COLO668 (cell line): ENCODE measurements at regions not wholly inside any gene's neighbourhood (a gene's known extent, or its start where the extent isn't known, plus 50 kb on each side); places are given as distances from the start of the nearest gene placed in this dataset.

ENCODE experiments used
- DNase-seq: peaks from one replicate; lab custom pipeline; 2025; ENCODE audit not compliant: unreplicated experiment; lab: John Stamatoyannopoulos, UW

GRCh38 chr9:90538566-90538965, 104.1 kb downstream of the DIRAS2 start:
- no peak for DNase-seq

GRCh38 chr9:90539286-90539685, 103.3 kb downstream of the DIRAS2 start:
- DNase-seq, result no peak

- no peak for DNase-seq
Measured at GRCh38 chr9:90540734-90541133, 101.9 kb downstream of the DIRAS2 start.

- no peak for DNase-seq
Measured at GRCh38 chr9:90544488-90544887, 98.1 kb downstream of the DIRAS2 start.

GRCh38 chr9:90546200-90546599, 96.4 kb downstream of the DIRAS2 start:
- DNase-seq, result peak; percentile 81

- no peak for DNase-seq
Measured at GRCh38 chr9:90547896-90548295, 94.7 kb downstream of the DIRAS2 start.

- DNase-seq, result no peak
Measured at GRCh38 chr9:90552317-90552716, 90.3 kb downstream of the DIRAS2 start.

- peak; percentile 22 for DNase-seq
Measured at GRCh38 chr9:90555351-90556057, 87.1 kb downstream of the DIRAS2 start.

GRCh38 chr9:90556897-90557675, 85.5 kb downstream of the DIRAS2 start:
- peak; percentile 44 for DNase-seq

- no peak for DNase-seq
Measured at GRCh38 chr9:90559075-90560073, 83.2 kb downstream of the DIRAS2 start.
